GM12878 (cell line): ENCODE measurements at regions not wholly inside any gene's neighbourhood (a gene's known extent, or its start where the extent isn't known, plus 50 kb on each side); places are given as distances from the start of the nearest gene placed in this dataset.

ENCODE experiments used
- ATAC-seq: fragments of 200-7000 bp; cut with Tn5 transposase; 3 replicates; pipeline ENCODE4 v1.9.1; 2020; ENCODE audit warnings: mild to moderate bottlenecking, moderate library complexity
- BruUV-seq: library from RNA; stranded (reverse); fragments of 400-500 nt; replicated peaks from 2 replicates; lab custom pipeline; 2021; lab: Mats Ljungman, UMichigan
- CTCF ChIA-PET: fragments of 300-600 bp; sonication (Branson Sonifier 250); formaldehyde crosslinking; extraction: SDS; loops from one replicate; lab custom pipeline; 2021; ENCODE audit warnings: inconsistent platforms; lab: Yijun Ruan, JAX
- POLR2A ChIA-PET: fragments of 350-600 bp; formaldehyde crosslinking; extraction: SDS; loops from one replicate; lab custom pipeline; 2021; ENCODE audit warnings: inconsistent platforms; lab: Charles Lee
- RAD21 ChIA-PET: fragments of 300-600 bp; sonication (Branson Sonifier 250); formaldehyde crosslinking; loops from one replicate; lab custom pipeline; 2023; ENCODE audit warnings: antibody characterized with exemption; ENCODE audit not compliant: unreplicated experiment; lab: Charles Lee
- SMC1A ChIA-PET: fragments of 300-600 bp; sonication (Branson Sonifier 250); formaldehyde crosslinking; loops from one replicate; lab custom pipeline; 2023; ENCODE audit not compliant: unreplicated experiment, uncharacterized antibody; lab: Charles Lee
- DNase-seq: peaks from one replicate; pipeline ENCODE4 v3.0.0-alpha.2; 2011; ENCODE audit warnings: low read depth, low spot score
- FAIRE-seq: peaks from 3 replicates; lab custom pipeline; 2011; peaks lifted over from hg19 to GRCh38; lab: Jason Lieb, UNC
- H2AFZ ChIP-seq: 2 replicates; pipeline ENCODE4 v1.6.0; 2011; ENCODE audit warnings: low read depth, low read length, control low read depth; ENCODE audit not compliant: control insufficient read depth
- H3K27ac ChIP-seq: 2 replicates; pipeline ENCODE4 v1.5.1; 2011; ENCODE audit warnings: control low read depth; ENCODE audit not compliant: control insufficient read depth, insufficient read depth
- H3K27me3 ChIP-seq, 2 experiments: replicated peaks in 1 of 2; 2 replicates each; pipeline versions ENCODE4 v1.6.0 to v1.6.1; 2011; ENCODE audit warnings: low read length in 1 of 2; ENCODE audit not compliant: control insufficient read depth in 2 of 2, insufficient read depth in 2 of 2
- H3K36me3 ChIP-seq, 2 experiments: 2 replicates each; pipeline ENCODE4 v1.5.1; 2011; ENCODE audit warnings: low read length in 1 of 2; ENCODE audit not compliant: control insufficient read depth in 2 of 2, insufficient read depth in 2 of 2
- H3K4me1 ChIP-seq: 2 replicates; pipeline ENCODE4 v1.6.1; 2011; ENCODE audit warnings: mild to moderate bottlenecking, low read length, moderate library complexity, mixed read lengths; ENCODE audit not compliant: control insufficient read depth, insufficient read depth
- H3K4me2 ChIP-seq: 2 replicates; pipeline ENCODE4 v1.6.0; 2011; ENCODE audit warnings: control low read depth; ENCODE audit not compliant: control insufficient read depth, insufficient read depth
- H3K4me3 ChIP-seq: fragments of 200-600 bp; sonication (generic); 2 replicates; pipeline ENCODE4 v1.5.1; 2016
- H3K79me2 ChIP-seq: 2 replicates; pipeline ENCODE4 v1.6.0; 2011; ENCODE audit warnings: low read length; ENCODE audit not compliant: control insufficient read depth, insufficient read depth
- H3K9ac ChIP-seq: 2 replicates; pipeline ENCODE4 v1.8.0; 2011; ENCODE audit warnings: low read length, control low read depth, mixed read lengths; ENCODE audit not compliant: control insufficient read depth, insufficient read depth
- H3K9me3 ChIP-seq: replicated peaks from 3 replicates; pipeline ENCODE4 v1.5.1; 2011; ENCODE audit warnings: mild to moderate bottlenecking, low read length; ENCODE audit not compliant: control insufficient read depth, insufficient read depth
- H4K20me1 ChIP-seq: 2 replicates; pipeline ENCODE4 v1.6.0; 2011; ENCODE audit not compliant: control insufficient read depth, insufficient read depth
- CEBPZ ChIP-seq: fragments of 150-350 bp; IDR thresholded peaks from 2 replicates; pipeline ENCODE4 v1.6.1; 2016; ENCODE audit warnings: low read depth, low read length
- LARP7 ChIP-seq: fragments of 450-650 bp; IDR thresholded peaks from 2 replicates; pipeline ENCODE4 v1.6.1; 2017; ENCODE audit warnings: mild to moderate bottlenecking
- MYB ChIP-seq: fragments of 150-350 bp; IDR thresholded peaks from 2 replicates; pipeline ENCODE4 v1.6.1; 2014; ENCODE audit warnings: mild to moderate bottlenecking, low read depth, low read length, borderline replicate concordance
- PAX5 ChIP-seq: IDR thresholded peaks from 2 replicates; pipeline ENCODE4 v1.6.1; 2011; ENCODE audit warnings: low read depth, low read length, borderline replicate concordance
- PRDM15 ChIP-seq: fragments of 450-650 bp; formaldehyde crosslinking; IDR thresholded peaks from 2 replicates; pipeline ENCODE4 v1.4.0; 2020; ENCODE audit warnings: mild to moderate bottlenecking, moderate library complexity
- RELA ChIP-seq: fragments of 450-650 bp; IDR thresholded peaks from 2 replicates; pipeline ENCODE4 v1.8.0; 2014; ENCODE audit warnings: borderline replicate concordance; ENCODE audit not compliant: partially characterized antibody
- REST ChIP-seq: IDR thresholded peaks from 2 replicates; pipeline ENCODE4 v1.6.1; 2012; ENCODE audit warnings: mild to moderate bottlenecking, low read depth, low read length
- SMAD5 ChIP-seq: IDR thresholded peaks from 2 replicates; pipeline ENCODE4 v1.6.1; 2016; ENCODE audit warnings: antibody characterized with exemption, low read depth
- SMC3 ChIP-seq: IDR thresholded peaks from 2 replicates; pipeline ENCODE4 v1.6.1; 2011; ENCODE audit warnings: low read length, improper control_type of control experiment, borderline replicate concordance
- WGBS: methylation state at CpG from one replicate; pipeline ENCODE4 v1.1.6; 2016; ENCODE audit warnings: low lambda C conversion rate; ENCODE audit not compliant: insufficient replicate concordance, insufficient coverage; ENCODE audit errors: missing lambda C conversion rate; 5-methylcytosine and 5-hydroxymethylcytosine counted together
- in situ Hi-C: fragments of 300-500 bp; cut with MboI; formaldehyde crosslinking; loops from 9 replicates; pipeline ENCODE4 v1.14.3; 2018; ENCODE audit warnings: mixed read lengths
- intact Hi-C: fragments of 100-400 bp; cut with micrococcal nuclease; formaldehyde crosslinking; loops from one replicate; pipeline ENCODE4 v1.14.2; 2022; ENCODE audit not compliant: unreplicated experiment

- H3K4me1 ChIP-seq: no peaks in the 10 kb centered on the region
- FAIRE-seq (no peak), ATAC-seq (no peak), DNase-seq (no peak)
- 9% methylated on average over 4 of the region's 4 CpGs for WGBS
- ChIA-PET RAD21 (no interaction called here), SMC1A (no interaction called here), POLR2A (no interaction called here), CTCF (no interaction called here)
- no peak overlapping the region for H3K27ac ChIP-seq
- no peaks in the 10 kb centered on the region for H3K79me2 ChIP-seq
- H3K9me3 ChIP-seq: no peaks in the 10 kb centered on the region
- BruUV-seq: no TSS peak
- H3K36me3 ChIP-seq: no peaks in the 10 kb centered on the region
- TF ChIP-seq PAX5 (no peak), MYB (no peak), REST (no peak), LARP7 (no peak), RELA (no peak), SMC3 (no peak), SMAD5 (no peak), PRDM15 (no peak), CEBPZ (no peak)
- no peak overlapping the region for H3K4me2 ChIP-seq
- H4K20me1 ChIP-seq: no peaks in the 10 kb centered on the region
- intact Hi-C loops (no loop called here), in situ Hi-C loops (no loop called here)
- H3K9ac ChIP-seq: no peak overlapping the region
- no peaks in the 10 kb centered on the region for H3K27me3 ChIP-seq
- no peak overlapping the region for H3K4me3 ChIP-seq
- H2AFZ ChIP-seq: no peak overlapping the region
These were observed 874.2 kb upstream of the ADGRL2 start for GRCh38 chr1:80926531-80926930.
